ENCODE measurements at regions not wholly inside any gene's neighbourhood (a gene's known extent, or its start where the extent isn't known, plus 50 kb on each side); places are given as distances from the start of the nearest gene placed in this dataset.
A peak's percentile ranks its signal among the peaks of the same experiment; 100 is the strongest.

GRCh38 chr21:9758141-9758540, 763.2 kb upstream of the TPTE start:
- TF ChIP-seq CTCF (IDR thresholded peaks at IDR 0.05) = no peak
- H3K36me3 ChIP-seq = no peaks in the 10 kb centered on the region
- H3K27ac ChIP-seq = no peak overlapping the region
- H3K9me3 ChIP-seq = peaks cover 0 to 84% (median 0%) of the 10 kb centered on the region in 11 donors
- H3K4me3 ChIP-seq = no peak overlapping the region
- DNase-seq = no peak
- no peaks in the 10 kb centered on the region for H3K4me1 ChIP-seq
- no peak for ATAC-seq
- intact Hi-C loops (cut with DNase I) = no loop called here
- WGBS, 2 donors = 55 to 61% methylated on average over 6 of the region's 6 CpGs
- peaks cover 0 to 11% (median 0%) of the 10 kb centered on the region in 7 donors for H3K27me3 ChIP-seq

GRCh38 chr21:9758888-9759287, 762.5 kb upstream of the TPTE start:
- peaks cover 0 to 84% (median 0%) of the 10 kb centered on the region in 11 donors for H3K9me3 ChIP-seq
- no peak overlapping the region for H3K4me3 ChIP-seq
- peaks cover 0 to 16% (median 0%) of the 10 kb centered on the region in 7 donors for H3K27me3 ChIP-seq
- TF ChIP-seq CTCF (IDR thresholded peaks at IDR 0.05) = no peak
- no peak overlapping the region for H3K27ac ChIP-seq
- no peaks in the 10 kb centered on the region for H3K4me1 ChIP-seq
- WGBS, 2 donors = 58 to 62% methylated on average over 6 of the region's 6 CpGs
- H3K36me3 ChIP-seq = no peaks in the 10 kb centered on the region
- intact Hi-C loops (cut with DNase I) = no loop called here
- DNase-seq = no peak
- peak in 2 of 8 donors; percentile 14 to 42 for ATAC-seq

- Histone ChIP-seq H3K27ac (no peak overlapping the region), H3K4me3 (no peak overlapping the region), H3K9me3 (peaks cover 0 to 78% (median 0%) of the 10 kb centered on the region in 11 donors), H3K27me3 (peaks cover 0 to 20% (median 0%) of the 10 kb centered on the region in 7 donors), H3K36me3 (no peaks in the 10 kb centered on the region), H3K4me1 (no peaks in the 10 kb centered on the region)
- ATAC-seq (no peak), DNase-seq (no peak)
- TF ChIP-seq CTCF (IDR thresholded peaks at IDR 0.05) = no peak
- intact Hi-C loops (cut with DNase I) = no loop called here
- 74 to 78% methylated on average over 9 of the region's 9 CpGs for WGBS, 2 donors
These were observed 761.4 kb upstream of the TPTE start for GRCh38 chr21:9759972-9760371.

GRCh38 chr21:9760398-9761074, 760.8 kb upstream of the TPTE start:
- H3K4me3 ChIP-seq = no peak overlapping the region
- 50 to 55% methylated on average over 5 of the region's 5 CpGs for WGBS, 2 donors
- no peak overlapping the region for H3K27ac ChIP-seq
- intact Hi-C loops (cut with DNase I) = no loop called here
- peaks cover 0 to 73% (median 0%) of the 10 kb centered on the region in 11 donors for H3K9me3 ChIP-seq
- no peaks in the 10 kb centered on the region for H3K4me1 ChIP-seq
- TF ChIP-seq CTCF (IDR thresholded peaks at IDR 0.05) = no peak
- ATAC-seq (no peak), DNase-seq (no peak)
- H3K27me3 ChIP-seq = peaks cover 0 to 20% (median 0%) of the 10 kb centered on the region in 7 donors
- no peaks in the 10 kb centered on the region for H3K36me3 ChIP-seq

All from heart right ventricle (tissue), 16 donors.